HG02763 (cell line): ENCODE measurements at regions not wholly inside any gene's neighbourhood (a gene's known extent, or its start where the extent isn't known, plus 50 kb on each side); places are given as distances from the start of the nearest gene placed in this dataset.
"Not testable (repeated sequence)": the region's sequence is repeated elsewhere in the genome, so short reads cannot be mapped to it uniquely, and the experiment has no call there.

ENCODE experiments used
- ATAC-seq: cut with Tn5 transposase; IDR thresholded peaks from one replicate; pipeline ENCODE4 v1.9.1; 2021; ENCODE audit warnings: mild to moderate bottlenecking, moderate library complexity; ENCODE audit not compliant: unreplicated experiment

- ATAC-seq, result no peak
These were observed 123.7 kb upstream of the KIF26B start for GRCh38 chr1:245031041-245031440.

GRCh38 chr1:245026247-245026646 lies 128.5 kb upstream of the KIF26B start:
- no peak for ATAC-seq

GRCh38 chr1:245025525-245025924 lies 129.3 kb upstream of the KIF26B start:
- ATAC-seq, result no peak

GRCh38 chr1:245023222-245023621 lies 131.6 kb upstream of the KIF26B start:
- ATAC-seq, result no peak

GRCh38 chr1:245019910-245020486 lies 134.8 kb upstream of the KIF26B start:
- no peak for ATAC-seq

- ATAC-seq, result no peak
These were observed 138.1 kb upstream of the KIF26B start for GRCh38 chr1:245016700-245017099.

GRCh38 chr1:245015031-245015430 lies 139.8 kb upstream of the KIF26B start:
- ATAC-seq, result no peak

GRCh38 chr1:245014247-245015029 lies 140.3 kb upstream of the KIF26B start:
- ATAC-seq, result no peak

GRCh38 chr1:245010018-245010614 lies 144.7 kb upstream of the KIF26B start:
- no peak for ATAC-seq

GRCh38 chr1:245008761-245009160 lies 144.4 kb upstream of the HNRNPU start:
- ATAC-seq, result no peak

GRCh38 chr1:245007852-245008251 lies 143.5 kb upstream of the HNRNPU start:
- ATAC-seq, result no peak

- no peak for ATAC-seq
These were observed 138.9 kb upstream of the HNRNPU start for GRCh38 chr1:245003246-245003645.

- ATAC-seq, result no peak
These were observed 136.9 kb upstream of the HNRNPU start for GRCh38 chr1:245001252-245001651.

GRCh38 chr1:245000872-245001188 lies 136.5 kb upstream of the HNRNPU start:
- ATAC-seq, result no peak

GRCh38 chr1:244999644-245000043 lies 135.3 kb upstream of the HNRNPU start:
- not testable (repeated sequence) for ATAC-seq

GRCh38 chr1:244998717-244999346 lies 134.5 kb upstream of the HNRNPU start:
- ATAC-seq, result no peak

GRCh38 chr1:244995602-244996400 lies 131.5 kb upstream of the HNRNPU start:
- no peak for ATAC-seq

GRCh38 chr1:244992833-244993232 lies 128.5 kb upstream of the HNRNPU start:
- ATAC-seq, result no peak

- no peak for ATAC-seq
These were observed 125.5 kb upstream of the HNRNPU start for GRCh38 chr1:244989813-244990212.

- no peak for ATAC-seq
These were observed 124.2 kb upstream of the HNRNPU start for GRCh38 chr1:244988521-244988920.

- no peak for ATAC-seq
These were observed 116.3 kb upstream of the HNRNPU start for GRCh38 chr1:244980605-244981004.
